ENCODE measurements at regions not wholly inside any gene's neighbourhood (a gene's known extent, or its start where the extent isn't known, plus 50 kb on each side); places are given as distances from the start of the nearest gene placed in this dataset.

DNA sequence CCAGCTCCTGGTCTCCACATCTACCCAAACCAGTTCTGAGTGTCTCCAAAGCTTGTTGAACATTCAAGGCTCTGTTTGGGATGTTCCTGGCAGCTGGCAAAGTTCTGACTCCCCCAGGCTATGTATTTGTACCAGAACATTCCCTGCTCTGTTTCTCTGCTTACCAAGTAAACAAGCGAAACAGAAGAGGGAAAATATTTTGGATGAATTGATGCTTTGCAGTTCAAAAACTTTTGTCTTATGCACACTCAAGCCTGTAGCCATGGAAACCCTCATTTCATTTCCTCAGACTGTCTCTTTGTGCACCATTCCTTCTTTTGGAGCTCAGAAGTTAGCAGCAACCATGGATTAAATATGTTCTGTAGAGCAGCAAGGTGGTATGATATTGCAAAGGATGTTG lies 145.8 kb downstream of the ACTL7B start:
- TF ChIP-seq, protein P1, sequence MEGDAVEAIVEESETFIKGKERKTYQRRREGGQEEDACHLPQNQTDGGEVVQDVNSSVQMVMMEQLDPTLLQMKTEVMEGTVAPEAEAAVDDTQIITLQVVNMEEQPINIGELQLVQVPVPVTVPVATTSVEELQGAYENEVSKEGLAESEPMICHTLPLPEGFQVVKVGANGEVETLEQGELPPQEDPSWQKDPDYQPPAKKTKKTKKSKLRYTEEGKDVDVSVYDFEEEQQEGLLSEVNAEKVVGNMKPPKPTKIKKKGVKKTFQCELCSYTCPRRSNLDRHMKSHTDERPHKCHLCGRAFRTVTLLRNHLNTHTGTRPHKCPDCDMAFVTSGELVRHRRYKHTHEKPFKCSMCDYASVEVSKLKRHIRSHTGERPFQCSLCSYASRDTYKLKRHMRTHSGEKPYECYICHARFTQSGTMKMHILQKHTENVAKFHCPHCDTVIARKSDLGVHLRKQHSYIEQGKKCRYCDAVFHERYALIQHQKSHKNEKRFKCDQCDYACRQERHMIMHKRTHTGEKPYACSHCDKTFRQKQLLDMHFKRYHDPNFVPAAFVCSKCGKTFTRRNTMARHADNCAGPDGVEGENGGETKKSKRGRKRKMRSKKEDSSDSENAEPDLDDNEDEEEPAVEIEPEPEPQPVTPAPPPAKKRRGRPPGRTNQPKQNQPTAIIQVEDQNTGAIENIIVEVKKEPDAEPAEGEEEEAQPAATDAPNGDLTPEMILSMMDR (IDR thresholded peaks at IDR 0.05; ENCODE audit: low read depth, low read length, missing input control), result no peak
- TF ChIP-seq HNF4A (conservative IDR thresholded peaks at IDR 0.05), result no peak
